ENCODE measurements at regions not wholly inside any gene's neighbourhood (a gene's known extent, or its start where the extent isn't known, plus 50 kb on each side); places are given as distances from the start of the nearest gene placed in this dataset.

DNA sequence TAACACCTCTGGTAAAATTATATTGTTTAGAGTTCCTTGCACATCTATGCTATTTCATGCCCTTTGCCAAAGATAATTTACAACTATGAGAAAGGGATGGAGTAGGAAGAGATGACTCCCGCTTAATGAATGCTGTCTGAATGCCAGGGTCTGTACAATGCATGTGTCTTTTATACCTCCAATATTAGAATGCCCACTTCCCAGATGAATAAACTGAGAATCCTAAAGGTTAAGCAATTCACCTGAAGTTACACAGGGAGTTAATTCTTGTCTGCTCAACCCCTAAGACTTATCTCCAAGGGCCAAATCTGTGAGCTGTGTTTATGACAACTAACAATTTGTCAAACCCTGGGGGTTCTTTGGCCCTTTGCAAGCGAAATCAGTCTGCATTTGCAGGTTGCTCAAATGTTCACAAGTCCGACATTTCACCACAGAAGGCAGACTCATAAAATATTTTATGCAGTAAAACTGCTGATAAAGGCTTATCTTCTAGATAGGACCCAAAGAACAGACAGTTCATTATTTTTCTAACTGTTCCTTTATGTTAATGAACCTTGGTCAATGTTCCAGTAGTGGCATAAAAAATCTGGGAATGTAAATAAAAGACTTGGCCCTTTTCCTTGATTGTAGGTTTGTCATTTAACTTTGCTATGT, 50.2 kb upstream of the ATP1A1 start:
- TF ChIP-seq, protein P1, sequence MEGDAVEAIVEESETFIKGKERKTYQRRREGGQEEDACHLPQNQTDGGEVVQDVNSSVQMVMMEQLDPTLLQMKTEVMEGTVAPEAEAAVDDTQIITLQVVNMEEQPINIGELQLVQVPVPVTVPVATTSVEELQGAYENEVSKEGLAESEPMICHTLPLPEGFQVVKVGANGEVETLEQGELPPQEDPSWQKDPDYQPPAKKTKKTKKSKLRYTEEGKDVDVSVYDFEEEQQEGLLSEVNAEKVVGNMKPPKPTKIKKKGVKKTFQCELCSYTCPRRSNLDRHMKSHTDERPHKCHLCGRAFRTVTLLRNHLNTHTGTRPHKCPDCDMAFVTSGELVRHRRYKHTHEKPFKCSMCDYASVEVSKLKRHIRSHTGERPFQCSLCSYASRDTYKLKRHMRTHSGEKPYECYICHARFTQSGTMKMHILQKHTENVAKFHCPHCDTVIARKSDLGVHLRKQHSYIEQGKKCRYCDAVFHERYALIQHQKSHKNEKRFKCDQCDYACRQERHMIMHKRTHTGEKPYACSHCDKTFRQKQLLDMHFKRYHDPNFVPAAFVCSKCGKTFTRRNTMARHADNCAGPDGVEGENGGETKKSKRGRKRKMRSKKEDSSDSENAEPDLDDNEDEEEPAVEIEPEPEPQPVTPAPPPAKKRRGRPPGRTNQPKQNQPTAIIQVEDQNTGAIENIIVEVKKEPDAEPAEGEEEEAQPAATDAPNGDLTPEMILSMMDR (conservative IDR thresholded peaks at IDR 0.05; ENCODE audit: low read depth, low read length), result no peak
- no peak for TF ChIP-seq EZH2 (IDR thresholded peaks at IDR 0.05; ENCODE audit: low read length, unreplicated experiment)
- no peak for TF ChIP-seq EZH2phosphoT487 (IDR thresholded peaks at IDR 0.05; ENCODE audit: borderline replicate concordance, low read length)

Measured in PC-3 (cell line).